HepG2 (cell line): ENCODE measurements at regions not wholly inside any gene's neighbourhood (a gene's known extent, or its start where the extent isn't known, plus 50 kb on each side); places are given as distances from the start of the nearest gene placed in this dataset.

Experiments
- ETV6 ChIP-seq: sonication (generic); formaldehyde crosslinking; conservative IDR thresholded peaks from 2 replicates; pipeline ENCODE4 v1.4.0; 2020; ENCODE audit warnings: missing genetic modification reagents
- EZH2 ChIP-seq: conservative IDR thresholded peaks from 2 replicates; pipeline ENCODE4 v1.6.1; 2012; ENCODE audit warnings: mild to moderate bottlenecking, low read depth, low read length, moderate library complexity
- GTF2F1 ChIP-seq: fragments of 150-350 bp; IDR thresholded peaks from 2 replicates; pipeline ENCODE4 v1.6.1; 2014; ENCODE audit warnings: low read length
- HNF4A ChIP-seq: sonication (generic); formaldehyde crosslinking; IDR thresholded peaks from 2 replicates; pipeline ENCODE4 v1.4.0; 2020; ENCODE audit warnings: missing genetic modification reagents
- IRF2 ChIP-seq: IDR thresholded peaks from 2 replicates; pipeline ENCODE4 v1.6.1; 2018; ENCODE audit warnings: missing genetic modification reagents, missing compliant biosample characterization
- POLR2AphosphoS5 ChIP-seq: IDR thresholded peaks from 2 replicates; pipeline ENCODE4 v1.6.1; 2012; ENCODE audit warnings: low read depth, low read length
- RBM39 ChIP-seq: fragments of 200-400 bp; formaldehyde crosslinking; IDR thresholded peaks from one replicate; pipeline ENCODE4 v1.6.1; 2018; ENCODE audit warnings: antibody characterized with exemption, mild to moderate bottlenecking, low read depth, low read length; ENCODE audit not compliant: poor library complexity, severe bottlenecking
- TF ChIP-seq, protein P1 (sequence below): sonication (generic); formaldehyde crosslinking; IDR thresholded peaks from 2 replicates; pipeline ENCODE4 v1.8.1; 2022; ENCODE audit warnings: low read depth, mild to moderate bottlenecking, missing genetic modification reagents

DNA sequence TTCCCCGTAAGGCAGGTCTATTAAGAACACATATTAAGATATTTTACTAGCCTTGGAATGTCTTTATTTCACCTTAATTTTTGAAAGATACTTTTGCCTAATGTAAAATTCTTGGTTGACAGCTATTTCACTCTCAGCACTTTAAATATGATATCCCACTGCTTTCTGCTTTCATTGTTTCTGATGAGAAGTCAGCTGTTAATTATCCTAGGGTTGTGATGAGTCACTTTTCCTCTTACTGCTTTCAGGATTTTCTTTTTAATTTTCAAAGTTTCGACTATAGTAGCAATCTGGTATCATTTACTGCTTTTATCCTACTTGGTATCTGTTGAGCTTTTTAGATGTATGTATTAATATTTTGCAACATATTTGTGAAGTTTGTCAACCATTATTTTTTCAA, 578.9 kb upstream of the ATP2B1 start:
- TF ChIP-seq, protein P1, sequence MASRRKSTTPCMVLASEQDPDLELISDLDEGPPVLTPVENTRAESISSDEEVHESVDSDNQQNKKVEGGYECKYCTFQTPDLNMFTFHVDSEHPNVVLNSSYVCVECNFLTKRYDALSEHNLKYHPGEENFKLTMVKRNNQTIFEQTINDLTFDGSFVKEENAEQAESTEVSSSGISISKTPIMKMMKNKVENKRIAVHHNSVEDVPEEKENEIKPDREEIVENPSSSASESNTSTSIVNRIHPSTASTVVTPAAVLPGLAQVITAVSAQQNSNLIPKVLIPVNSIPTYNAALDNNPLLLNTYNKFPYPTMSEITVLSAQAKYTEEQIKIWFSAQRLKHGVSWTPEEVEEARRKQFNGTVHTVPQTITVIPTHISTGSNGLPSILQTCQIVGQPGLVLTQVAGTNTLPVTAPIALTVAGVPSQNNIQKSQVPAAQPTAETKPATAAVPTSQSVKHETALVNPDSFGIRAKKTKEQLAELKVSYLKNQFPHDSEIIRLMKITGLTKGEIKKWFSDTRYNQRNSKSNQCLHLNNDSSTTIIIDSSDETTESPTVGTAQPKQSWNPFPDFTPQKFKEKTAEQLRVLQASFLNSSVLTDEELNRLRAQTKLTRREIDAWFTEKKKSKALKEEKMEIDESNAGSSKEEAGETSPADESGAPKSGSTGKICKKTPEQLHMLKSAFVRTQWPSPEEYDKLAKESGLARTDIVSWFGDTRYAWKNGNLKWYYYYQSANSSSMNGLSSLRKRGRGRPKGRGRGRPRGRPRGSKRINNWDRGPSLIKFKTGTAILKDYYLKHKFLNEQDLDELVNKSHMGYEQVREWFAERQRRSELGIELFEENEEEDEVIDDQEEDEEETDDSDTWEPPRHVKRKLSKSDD = no peak
- no peak for TF ChIP-seq GTF2F1
- TF ChIP-seq RBM39 = no peak
- TF ChIP-seq POLR2AphosphoS5 = no peak
- TF ChIP-seq IRF2 (CRISPR knock-in tag) = no peak
- TF ChIP-seq ETV6 (CRISPR knock-in tag) = no peak
- no peak for TF ChIP-seq HNF4A (CRISPR knock-in tag)
- TF ChIP-seq EZH2 = no peak
